Stimulated activated CD8-positive, alpha-beta memory T cell treated with anti-CD3 and anti-CD28 coated beads, Interleukin-4, amount 100 ng/mL, for 48 hours (primary cell): ENCODE measurements at regions not wholly inside any gene's neighbourhood (a gene's known extent, or its start where the extent isn't known, plus 50 kb on each side); places are given as distances from the start of the nearest gene placed in this dataset.

Source experiments
- DNase-seq: peaks from one replicate; pipeline ENCODE4 v3.0.0-alpha.2; 2020

DNA sequence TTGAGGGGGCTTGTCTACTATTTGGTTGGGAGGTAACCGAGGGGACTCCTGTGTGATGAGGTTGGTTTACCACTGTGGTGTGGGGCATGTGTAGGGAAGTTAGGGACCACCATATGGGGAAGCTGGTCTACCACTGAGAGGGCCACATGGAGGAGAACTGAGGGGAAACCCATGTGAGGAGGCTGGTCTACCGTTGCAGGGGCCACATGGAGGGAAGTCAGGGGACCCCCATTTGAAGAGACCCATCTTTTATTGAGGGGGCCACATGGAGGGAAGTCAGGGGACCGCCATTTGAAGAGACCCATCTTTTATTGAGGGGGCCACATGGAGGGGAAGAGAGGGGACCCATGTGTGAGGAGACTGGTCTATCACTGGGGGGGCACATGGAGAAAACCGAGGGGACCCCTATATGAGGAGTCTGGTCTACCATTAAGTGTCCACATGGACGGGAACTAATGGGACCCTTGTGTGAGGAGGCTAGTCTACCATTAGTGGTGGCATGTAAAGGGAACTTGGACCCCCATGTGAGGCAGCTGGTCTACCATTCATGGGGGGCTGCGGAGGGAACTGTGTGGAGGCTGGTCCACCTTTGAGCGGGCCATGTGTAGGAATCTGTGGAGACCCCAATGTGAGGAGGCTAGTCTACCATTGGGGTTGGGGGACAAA lies 165.5 kb downstream of the FBLN2 start:
- peak; percentile 10 for DNase-seq

DNA sequence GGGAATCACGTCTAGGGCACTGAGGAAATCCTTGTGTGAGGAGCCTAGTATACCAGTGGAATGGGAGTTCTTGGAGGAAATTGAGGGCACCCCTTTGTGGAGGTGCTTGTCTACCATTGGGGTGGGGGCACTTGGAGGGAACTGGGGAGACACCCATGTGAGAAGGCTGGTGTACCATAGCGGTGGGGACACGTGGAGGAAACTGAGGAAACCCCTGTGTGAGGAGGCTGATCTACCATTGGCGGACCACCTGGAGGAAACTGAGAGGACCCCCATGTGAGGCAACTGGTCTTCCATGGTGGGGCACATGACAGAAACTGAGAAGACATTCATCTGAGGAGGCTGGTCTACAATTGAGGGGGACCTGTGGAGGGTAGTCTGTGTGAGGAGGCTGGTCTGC lies 164.5 kb downstream of the FBLN2 start:
- peak; percentile 11 for DNase-seq

DNA sequence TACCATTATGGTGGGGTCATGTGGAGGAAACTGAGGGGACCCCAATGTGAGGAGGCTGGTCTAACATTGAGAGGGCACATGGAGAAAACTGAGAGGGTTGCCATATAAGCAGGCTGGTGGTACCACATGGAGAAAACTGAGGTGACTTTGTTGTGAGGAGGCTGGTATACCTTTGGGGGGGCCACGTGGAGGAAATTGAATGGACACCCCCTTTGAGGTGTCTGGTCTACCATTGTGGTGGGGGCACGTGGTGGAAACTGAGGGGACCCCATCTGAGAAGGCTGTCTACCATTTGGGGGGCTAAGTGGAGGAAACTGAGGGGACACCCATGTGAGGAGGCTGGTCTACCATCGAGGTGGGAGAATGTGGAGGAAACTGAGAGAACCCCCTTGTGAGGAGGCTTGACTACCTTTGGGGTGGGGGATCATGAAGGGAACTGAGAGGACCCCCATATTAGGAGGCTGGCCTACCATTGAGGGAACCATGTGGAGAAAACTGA lies 163.8 kb downstream of the FBLN2 start:
- DNase-seq, result peak; percentile 11

DNA sequence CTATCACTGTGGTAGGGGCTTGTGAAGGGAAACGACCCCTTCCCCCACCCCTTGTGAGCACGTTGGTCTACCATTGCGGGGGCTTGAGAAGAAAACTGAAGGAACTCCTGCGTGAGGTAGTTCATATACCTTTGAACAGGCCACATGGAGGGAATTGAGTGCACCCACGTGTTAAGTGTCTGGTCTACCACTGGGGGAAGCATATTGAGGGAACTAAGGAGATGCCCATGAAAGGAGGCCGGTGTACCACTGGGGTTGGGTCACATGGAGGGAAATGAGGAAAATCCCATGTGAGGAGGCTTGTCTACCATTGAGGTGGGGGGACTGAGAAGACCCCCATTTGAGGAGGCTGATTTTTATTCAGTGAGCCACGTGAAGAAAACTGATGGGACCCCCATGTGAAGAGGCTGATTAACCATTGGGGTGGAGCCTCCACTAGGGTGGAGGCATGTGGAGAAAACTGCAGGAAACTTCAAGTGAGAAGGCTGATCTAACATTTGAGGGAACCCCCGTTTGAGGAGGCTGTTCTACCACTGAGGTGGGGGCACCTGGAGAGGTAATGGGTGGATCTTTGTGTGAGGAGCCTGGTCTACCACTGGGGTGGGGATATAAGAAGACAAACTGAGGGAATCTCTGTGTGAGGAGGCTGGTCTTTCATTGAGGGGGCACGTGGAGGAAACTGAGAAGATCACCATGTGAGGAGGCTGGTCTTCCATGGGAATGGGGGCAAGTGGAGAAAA lies 163.2 kb downstream of the FBLN2 start:
- DNase-seq, result no peak

DNA sequence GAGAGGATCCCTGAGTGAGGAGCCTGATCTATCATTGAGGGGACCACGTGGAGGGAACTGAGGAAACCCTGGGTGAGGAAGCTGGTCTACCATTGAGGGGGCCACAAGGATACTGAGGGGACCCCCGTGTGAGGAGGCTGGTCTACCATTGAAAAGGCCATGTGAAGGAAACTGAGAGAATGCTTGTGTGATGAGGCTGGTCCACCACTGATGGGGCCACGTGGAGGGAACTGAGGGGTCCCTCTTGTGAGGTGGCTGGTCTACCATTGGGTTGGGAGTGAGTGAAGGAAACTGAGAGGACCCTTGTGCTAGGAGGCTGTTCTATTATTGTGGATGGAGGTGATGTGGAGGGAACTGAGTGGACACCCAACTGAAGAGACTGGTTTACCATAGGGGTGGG lies 161.3 kb downstream of the FBLN2 start:
- peak; percentile 6 for DNase-seq

DNA sequence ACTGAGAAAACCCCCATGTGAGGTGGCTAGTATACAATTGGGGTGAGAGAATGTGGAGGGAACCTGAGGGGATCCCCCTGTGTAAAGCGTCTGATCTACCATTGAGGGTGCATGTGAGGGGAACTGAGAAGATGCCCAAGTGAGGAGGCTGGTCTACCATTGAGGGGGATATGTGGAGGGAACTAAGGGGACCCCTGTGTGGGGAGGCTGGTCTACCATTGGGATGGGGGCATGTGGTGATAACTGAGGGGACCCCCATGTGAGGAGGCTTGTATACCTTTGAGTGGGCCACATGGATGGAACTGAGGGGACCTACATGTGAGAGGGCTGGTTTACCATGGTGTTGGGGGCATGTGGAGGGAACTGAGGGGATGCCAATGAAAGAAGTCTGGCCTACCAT lies 160.8 kb downstream of the FBLN2 start:
- peak; percentile 10 for DNase-seq

DNA sequence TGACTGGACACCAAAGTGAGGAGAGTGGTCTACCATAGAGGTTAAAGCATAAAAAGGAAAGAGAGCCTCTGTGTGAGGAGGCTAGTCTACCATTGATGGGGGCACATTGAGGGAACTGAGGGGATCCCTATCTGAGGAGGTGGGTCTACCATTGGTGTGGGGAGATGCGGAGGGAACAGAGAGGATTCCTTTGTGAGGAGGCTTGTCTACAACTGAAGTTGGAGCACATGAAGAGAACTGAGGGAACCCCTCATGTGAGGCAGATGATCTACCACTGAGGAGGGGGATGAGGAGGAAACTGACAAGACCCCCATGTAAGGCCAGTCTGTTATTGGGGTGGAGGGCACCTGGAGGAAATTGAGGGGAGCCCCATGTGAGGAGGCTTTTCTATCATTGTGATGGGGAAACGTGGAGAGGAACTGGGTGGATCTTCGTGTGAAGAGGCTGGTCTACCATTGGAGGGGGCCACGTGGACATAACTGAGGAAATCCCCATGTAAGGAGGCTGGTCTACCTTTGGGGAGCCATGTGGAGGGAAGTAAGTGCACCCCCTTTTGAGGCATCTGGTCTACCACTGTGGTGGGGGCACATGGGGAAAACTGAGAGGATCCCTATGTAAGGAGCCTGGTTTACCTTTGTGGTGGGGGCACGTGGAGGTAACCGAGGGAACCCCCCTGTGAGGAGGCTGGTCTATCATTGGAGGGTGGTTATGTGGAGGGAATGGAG lies 160.1 kb downstream of the FBLN2 start:
- no peak for DNase-seq

DNA sequence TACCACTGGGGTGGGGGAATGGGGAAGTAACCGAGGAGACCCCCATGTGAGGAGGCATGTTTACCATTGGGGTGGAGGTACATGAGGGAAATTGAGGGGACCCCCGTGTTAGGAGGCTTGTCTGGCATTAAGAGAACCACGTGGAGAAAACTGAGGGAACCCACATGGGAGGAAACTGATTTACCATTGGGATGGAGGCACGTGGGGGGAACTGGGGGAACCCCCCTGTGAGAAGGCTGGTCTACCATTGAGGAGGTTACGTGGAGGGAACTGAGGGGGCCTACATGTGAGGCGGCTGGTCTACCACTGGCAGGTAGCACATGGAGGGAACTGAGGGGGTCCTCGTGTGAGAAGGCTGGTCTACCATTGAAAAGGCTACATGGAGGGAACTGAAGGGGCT lies 159.4 kb downstream of the FBLN2 start:
- DNase-seq, result peak; percentile 15

DNA sequence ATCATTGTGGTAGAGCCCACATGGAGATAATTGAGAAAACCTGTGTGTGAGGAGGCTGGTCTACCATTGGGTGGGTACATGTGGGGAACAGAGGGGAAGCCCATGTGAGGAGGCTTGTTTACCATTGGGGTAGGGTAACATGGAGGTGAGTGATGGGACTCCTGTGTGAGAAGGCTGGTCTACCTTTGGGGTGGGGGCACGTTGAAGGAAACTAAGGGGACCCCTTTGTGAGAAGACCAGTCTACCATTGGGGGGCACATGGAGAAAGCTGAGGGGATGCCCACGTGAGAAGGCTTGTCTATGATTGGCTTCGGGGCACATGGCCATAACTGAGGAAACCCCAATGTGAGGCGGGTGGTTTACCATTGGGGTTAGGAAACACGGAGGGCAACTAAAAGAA lies 158.5 kb downstream of the FBLN2 start:
- DNase-seq, result peak; percentile 9

DNA sequence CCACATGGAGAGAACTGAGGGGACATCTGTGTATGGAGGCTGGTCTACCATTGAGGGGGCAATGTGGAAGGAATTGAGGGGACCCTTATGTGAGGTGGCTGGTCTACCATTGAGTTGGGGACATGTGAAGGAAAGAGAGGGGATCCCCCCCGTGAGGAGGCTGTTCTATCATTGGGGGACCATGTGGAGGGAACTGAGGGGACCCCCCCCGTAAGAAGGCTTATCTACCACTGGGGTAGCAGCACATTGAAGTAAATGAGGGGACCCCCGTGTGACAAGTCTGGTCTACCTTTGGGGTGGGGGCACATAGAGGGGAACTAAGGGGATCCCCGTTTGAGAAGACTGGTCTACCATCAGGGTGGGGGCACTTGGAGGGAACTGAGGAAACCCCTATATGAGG lies 158.0 kb downstream of the FBLN2 start:
- peak; percentile 10 for DNase-seq

DNA sequence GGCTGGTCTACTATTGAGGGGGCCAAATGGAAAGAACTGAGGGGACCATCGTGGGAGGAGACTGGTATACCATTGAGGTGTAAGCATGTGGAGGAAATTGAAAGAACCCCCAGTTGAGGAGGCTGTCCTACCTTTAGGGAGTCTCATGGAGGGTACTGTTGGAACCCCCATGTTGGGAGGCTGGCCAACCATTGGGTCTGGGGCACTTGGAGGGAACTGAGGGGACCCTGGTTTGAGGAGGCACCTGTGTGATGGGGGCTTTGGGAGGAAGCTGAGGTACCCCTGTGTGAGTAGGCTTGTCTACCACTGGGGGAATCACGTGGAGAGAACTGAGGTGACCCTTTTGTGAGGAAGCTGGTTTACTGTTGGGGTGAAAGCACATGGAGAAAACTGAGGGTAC lies 157.5 kb downstream of the FBLN2 start:
- no peak for DNase-seq

DNA sequence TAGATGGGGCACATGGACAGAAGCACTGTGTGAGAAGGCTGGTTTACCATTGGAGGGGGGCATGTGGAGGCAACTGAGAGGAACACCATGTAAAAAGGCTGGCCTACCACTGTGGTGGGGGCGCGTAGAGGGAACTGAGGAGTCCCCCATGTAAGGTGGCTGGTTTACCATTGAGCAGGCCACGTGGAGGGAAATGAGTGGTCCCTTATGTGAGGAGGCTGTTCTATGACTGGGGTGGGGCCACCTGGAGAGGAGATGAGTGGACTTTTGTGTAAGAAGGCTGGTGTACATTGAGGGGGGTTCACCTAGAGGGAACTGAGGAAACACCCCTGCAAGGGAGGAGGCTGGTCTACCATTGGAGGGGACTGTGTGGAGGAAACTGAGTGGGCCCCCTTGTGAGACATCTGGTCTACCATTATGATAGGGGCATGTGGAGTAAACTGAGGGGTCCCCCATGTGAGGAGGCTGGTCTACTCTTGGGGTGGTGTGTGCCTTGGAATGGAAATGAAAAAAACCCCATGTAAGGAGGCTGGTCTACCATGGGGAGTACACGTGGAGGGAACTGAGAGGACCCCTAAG lies 156.9 kb downstream of the FBLN2 start:
- no peak for DNase-seq

DNA sequence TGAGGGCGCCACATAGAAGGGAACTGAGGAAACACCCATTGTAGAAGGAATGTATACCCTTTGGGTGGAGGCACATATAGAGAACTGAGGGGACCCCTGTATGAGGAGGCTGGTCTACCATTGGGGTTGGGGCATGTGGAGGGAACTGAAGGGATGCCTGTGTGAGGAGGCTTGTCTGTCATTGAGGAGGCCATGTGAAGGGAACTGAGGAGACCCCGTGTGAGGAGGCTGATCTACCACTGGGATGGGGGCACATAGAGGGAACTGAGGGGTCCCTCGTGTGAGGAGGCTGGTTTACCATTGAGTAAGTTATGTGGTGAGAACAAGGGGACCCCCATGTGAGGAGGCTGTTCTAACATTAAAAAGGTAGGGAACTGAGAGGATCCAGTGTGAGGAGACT lies 156.1 kb downstream of the FBLN2 start:
- DNase-seq, result no peak

DNA sequence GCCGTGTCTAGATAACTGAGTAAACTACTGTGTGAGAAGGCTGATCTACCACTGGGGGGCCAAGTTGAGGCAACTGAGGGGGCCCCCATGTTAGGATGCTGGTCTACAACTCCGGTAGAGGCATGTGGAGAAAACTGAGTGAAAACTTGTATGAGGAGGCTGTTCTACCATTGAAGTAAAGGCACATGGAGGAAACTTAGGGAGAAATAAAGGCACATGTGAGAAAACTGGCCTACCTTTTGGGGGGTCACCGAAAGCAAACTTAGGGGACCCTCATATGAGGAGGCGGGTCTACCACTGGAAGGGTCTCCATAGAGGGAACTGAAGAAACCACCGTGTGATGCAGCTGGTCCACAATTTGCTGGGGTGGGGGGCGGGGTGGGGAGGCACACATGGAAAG lies 155.2 kb downstream of the FBLN2 start:
- DNase-seq, result no peak

DNA sequence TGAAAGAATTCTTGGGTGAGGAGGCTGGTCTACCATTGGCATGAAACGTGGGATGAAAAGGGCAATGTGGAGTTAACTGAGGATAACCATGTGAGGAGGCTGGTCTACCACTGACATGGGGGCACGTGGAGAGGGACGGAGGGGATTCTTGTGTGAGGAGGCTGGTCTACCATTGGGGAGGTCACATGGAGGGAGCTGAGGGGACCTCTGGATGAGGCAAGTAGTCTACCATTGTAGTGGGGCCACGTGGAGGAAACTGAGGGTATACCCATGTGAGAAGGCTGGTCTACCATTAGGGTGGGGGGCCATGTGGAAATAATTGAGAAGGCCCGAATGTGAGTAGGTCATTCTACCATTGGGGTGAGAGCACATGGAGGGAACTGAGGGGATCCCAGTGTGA lies 154.1 kb downstream of the FBLN2 start:
- DNase-seq, result no peak

DNA sequence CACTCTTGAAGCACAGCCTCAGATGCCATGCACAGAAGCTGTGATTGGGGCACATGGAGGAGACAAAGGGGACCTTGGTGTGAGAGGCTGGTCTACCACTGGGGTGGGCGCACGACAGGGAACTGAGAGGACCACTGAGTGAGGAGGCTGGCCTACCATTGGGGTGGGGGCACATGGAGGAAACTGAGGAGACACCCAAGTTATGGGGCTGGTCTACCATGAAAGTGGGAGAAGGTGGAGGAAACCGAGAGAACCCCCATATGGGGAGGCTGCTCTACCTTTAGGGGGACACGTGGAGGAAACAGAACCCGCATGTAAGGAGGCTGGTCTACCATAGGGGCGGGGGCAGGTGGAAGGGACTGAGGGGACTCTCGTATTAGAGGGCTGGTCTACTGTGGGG lies 153.4 kb downstream of the FBLN2 start:
- DNase-seq, result no peak

DNA sequence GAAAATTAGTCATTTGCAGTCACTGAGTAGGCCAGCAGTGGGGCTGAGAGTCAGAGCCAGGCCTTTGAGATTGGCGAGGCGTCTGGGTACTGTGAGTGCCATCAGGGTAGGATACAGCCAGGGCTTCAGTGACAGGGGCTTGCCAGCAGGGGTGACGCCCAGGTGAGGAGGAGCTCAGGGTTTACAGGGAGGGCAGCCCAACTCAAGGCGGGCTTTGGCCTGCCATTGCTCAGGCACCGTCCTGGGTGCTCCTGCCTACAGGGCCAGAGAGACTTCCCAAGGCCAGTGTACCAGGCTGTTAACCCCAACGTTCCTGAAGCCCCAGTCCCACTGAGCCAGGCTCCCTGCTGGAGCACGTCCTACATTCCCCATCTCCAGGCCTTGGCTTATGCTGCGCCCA lies 152.0 kb downstream of the FBLN2 start:
- no peak for DNase-seq

DNA sequence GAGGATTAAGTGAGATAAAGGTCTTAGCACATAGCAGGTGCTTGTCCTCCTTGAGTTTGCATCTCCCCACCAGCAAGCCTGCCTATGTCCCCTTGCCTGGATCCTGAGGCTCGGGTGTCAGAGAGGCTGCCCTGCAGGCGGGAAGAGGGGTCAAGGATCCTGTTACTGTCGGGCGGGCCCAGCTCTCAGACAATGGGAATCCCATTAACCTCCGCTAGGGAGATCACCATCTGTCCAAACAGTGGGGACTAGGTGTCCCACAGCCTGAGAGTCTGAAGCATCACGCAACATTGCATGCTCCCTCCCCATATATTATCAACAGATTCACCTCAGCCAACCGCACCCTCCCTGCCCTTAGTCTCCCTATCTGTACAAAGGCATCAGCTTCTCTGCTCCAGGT lies 151.4 kb downstream of the FBLN2 start:
- DNase-seq, result no peak

DNA sequence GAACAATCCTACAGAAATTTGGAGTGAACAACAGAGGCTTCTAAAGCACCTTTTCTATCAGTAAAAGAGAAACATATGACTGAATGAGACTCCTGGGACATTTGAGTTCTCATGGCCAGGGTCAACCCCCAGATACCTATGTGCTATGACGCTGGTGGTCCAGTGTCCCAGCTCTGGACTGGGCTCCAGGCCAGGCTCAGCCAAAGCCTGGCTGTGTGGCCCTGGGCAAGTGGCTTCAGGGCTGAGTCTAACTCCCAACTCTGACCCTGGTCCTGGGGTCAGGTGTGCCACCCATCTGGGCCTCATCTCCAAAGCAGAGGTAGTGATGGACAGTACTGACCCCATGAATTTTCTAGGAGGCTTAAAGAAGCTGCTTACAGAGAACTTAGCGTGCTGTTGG lies 147.8 kb downstream of the FBLN2 start:
- no peak for DNase-seq

DNA sequence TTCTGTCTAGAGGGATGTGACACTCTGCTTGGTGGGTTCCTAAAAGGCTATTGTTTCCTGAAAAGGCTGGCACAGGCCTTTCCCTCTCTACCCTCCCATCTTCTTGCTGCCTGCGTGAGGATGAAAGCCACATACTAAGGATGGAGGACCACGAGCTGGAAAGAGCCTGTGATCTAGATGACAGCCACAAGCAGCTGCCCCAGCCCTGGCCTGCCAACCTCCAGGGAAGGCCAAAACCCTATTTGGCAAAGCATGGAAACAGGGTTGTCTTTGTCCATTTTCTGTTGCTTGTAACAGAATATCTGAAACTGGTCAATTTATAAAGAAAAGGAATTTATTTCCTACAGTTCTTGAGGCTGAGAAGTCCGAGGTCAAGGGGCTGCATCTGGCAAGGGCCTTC lies 144.5 kb downstream of the FBLN2 start:
- no peak for DNase-seq

DNA sequence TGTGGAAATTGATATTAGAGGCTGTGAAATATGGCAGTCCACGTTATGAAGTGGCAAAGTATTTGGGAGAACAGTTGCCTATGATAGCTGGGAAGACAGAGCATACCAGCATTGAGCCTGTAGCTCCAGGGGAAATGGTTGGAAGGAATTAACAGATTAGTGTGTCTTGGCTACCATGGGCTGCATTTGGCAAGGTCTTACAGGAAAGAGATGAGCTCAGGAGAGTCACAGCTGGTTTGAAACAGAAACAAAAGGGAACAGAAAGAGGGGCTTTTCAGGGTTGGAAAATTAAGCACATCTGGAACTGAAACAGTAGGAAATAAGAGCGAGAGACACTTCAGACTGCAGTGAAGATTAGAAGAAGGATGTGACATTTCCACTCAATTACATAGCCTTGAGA lies 141.7 kb downstream of the FBLN2 start:
- no peak for DNase-seq

DNA sequence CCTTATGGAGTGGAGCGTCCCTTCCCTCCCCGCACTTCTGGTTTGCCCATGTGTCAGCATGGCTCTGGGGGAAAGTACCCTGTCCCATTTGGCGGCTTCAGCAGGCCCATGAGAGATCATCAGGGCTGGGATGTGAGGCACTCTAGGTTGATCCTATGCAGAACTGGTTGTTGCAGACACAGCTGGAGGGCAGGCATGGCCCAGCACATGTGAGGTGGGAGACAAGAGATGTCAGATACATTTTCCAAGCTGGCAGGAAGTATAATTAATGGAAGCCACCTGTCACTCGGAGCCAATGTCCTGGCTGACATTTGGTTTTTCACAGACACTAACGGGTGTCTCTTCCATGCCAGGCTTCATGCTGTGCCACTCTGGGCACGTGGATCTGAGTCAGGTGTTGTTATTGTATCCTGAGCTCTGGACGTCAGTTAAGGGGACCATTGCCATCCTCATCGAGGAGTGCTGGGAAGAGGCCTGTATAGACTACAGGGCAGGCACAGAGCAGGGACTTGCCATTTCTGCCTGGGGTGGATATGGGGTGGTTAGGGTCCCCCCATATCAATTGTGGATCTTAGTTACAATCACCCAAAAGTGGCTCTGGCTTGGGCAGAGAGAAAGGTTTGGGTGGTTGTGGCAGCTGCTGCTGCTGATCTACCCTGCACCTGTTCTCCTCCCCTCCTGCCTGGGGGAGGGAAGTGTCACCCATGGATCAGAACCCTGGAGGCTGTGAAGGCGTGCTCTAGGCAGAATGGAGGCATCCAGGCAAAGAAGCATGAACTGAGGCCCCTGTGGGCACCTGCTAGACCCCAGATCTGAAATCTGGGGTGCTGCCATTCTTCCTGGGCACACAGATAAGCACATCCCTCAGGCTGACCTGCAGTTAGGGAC lies 140.7 kb downstream of the FBLN2 start:
- DNase-seq, result no peak

DNA sequence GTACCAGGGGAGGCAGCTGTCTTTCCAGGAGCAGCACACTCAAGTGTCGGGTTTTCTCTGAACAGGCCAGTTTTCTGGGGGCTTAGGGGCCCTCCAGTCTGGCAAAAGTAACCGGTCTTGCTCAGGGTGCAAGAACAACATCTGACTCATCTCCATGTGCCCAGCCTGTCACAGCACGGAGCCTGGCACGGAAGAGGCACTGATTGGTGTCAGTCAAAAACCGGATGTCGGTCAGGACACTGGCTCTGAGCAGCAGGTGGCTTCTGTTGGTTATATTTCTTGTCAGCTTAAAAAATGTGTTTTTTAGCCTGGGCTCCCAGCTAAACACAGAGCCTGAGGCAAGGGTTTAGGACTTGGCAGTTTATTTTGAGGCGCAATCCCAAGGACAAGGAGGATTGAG lies 139.9 kb downstream of the FBLN2 start:
- no peak for DNase-seq
